PFSK-1 (cell line): ENCODE measurements at regions not wholly inside any gene's neighbourhood (a gene's known extent, or its start where the extent isn't known, plus 50 kb on each side); places are given as distances from the start of the nearest gene placed in this dataset.

Experiments
- FOXP2 ChIP-seq: optimal IDR thresholded peaks from 2 replicates; pipeline ENCODE3; 2011; ENCODE audit warnings: borderline replicate concordance, control low read depth, inconsistent platforms; ENCODE audit not compliant: insufficient read depth; ENCODE audit errors: extremely low read length, extremely low read depth
- POLR2AphosphoS5 ChIP-seq: IDR thresholded peaks from 2 replicates; pipeline ENCODE4 v1.6.1; 2012; ENCODE audit warnings: low read depth, mild to moderate bottlenecking, control low read depth, low read length, moderate library complexity
- SIN3A ChIP-seq: IDR thresholded peaks from 2 replicates; pipeline ENCODE4 v1.6.1; 2012; ENCODE audit warnings: mild to moderate bottlenecking, low read length, moderate library complexity, borderline replicate concordance; ENCODE audit not compliant: insufficient read depth
- TAF1 ChIP-seq: IDR thresholded peaks from 2 replicates; pipeline ENCODE4 v1.6.1; 2012; ENCODE audit warnings: low read length, control low read depth, borderline replicate concordance; ENCODE audit not compliant: insufficient read depth
- TF ChIP-seq, protein P1 (sequence below), 2 experiments: IDR thresholded peaks; 2 replicates each; pipeline versions ENCODE4 v1.6.1 to v1.8.0; 2011 to 2012; ENCODE audit warnings: low read depth in 2 of 2, low read length in 2 of 2, control low read depth in 1 of 2, inconsistent platforms in 1 of 2, mild to moderate bottlenecking in 1 of 2, moderate library complexity in 1 of 2; ENCODE audit not compliant: insufficient read depth in 1 of 2

DNA sequence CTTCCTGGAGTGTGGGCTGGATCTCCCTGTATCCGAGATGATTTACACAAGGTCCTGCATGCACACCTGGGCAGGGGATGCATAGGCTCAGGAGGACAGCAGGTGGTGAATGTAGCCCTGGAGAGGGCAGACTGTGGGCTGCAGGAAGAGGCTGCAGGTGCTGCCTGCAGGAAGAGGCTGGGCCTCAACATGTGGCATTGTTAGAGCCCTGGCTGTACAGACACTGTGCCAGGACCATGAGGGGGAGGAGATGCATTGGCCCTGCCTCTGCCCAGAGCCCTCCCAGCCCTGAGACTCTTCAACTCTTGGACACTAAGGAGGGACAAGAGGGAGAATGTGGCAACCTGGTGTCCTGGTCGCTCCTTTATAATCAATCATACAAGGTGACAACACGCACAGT is 392.8 kb downstream of the TNS1 start:
- no peak for TF ChIP-seq SIN3A
- TF ChIP-seq FOXP2, result no peak
- TF ChIP-seq, protein P1, sequence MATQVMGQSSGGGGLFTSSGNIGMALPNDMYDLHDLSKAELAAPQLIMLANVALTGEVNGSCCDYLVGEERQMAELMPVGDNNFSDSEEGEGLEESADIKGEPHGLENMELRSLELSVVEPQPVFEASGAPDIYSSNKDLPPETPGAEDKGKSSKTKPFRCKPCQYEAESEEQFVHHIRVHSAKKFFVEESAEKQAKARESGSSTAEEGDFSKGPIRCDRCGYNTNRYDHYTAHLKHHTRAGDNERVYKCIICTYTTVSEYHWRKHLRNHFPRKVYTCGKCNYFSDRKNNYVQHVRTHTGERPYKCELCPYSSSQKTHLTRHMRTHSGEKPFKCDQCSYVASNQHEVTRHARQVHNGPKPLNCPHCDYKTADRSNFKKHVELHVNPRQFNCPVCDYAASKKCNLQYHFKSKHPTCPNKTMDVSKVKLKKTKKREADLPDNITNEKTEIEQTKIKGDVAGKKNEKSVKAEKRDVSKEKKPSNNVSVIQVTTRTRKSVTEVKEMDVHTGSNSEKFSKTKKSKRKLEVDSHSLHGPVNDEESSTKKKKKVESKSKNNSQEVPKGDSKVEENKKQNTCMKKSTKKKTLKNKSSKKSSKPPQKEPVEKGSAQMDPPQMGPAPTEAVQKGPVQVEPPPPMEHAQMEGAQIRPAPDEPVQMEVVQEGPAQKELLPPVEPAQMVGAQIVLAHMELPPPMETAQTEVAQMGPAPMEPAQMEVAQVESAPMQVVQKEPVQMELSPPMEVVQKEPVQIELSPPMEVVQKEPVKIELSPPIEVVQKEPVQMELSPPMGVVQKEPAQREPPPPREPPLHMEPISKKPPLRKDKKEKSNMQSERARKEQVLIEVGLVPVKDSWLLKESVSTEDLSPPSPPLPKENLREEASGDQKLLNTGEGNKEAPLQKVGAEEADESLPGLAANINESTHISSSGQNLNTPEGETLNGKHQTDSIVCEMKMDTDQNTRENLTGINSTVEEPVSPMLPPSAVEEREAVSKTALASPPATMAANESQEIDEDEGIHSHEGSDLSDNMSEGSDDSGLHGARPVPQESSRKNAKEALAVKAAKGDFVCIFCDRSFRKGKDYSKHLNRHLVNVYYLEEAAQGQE (IDR thresholded peaks at IDR 0.05; ENCODE audit: insufficient read depth in 1 of 2, low read depth in 2 of 2, low read length in 2 of 2), result no peak
- TF ChIP-seq TAF1, result no peak
- no peak for TF ChIP-seq POLR2AphosphoS5

DNA sequence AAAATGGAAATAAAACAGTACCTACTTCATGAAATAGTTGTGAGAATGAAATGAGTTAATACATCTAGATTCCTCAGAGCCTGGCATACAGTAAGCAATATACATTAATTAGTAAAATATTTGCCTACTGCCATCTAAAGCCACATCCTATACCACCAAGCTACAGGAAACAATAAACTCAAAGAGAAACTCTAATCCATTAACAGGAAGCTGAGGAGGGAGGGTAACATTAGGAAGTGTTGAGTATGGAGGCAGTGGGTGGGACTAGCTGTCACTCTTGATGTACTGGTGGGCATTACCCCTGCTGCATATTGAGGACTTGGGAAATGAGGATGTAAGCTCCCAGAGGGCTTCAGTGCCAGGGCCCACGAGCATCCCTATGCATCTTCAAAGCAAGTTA is 396.5 kb downstream of the TNS1 start:
- TF ChIP-seq TAF1, result no peak
- TF ChIP-seq, protein P1 (IDR thresholded peaks at IDR 0.05; ENCODE audit: insufficient read depth in 1 of 2, low read depth in 2 of 2, low read length in 2 of 2), result no peak

DNA sequence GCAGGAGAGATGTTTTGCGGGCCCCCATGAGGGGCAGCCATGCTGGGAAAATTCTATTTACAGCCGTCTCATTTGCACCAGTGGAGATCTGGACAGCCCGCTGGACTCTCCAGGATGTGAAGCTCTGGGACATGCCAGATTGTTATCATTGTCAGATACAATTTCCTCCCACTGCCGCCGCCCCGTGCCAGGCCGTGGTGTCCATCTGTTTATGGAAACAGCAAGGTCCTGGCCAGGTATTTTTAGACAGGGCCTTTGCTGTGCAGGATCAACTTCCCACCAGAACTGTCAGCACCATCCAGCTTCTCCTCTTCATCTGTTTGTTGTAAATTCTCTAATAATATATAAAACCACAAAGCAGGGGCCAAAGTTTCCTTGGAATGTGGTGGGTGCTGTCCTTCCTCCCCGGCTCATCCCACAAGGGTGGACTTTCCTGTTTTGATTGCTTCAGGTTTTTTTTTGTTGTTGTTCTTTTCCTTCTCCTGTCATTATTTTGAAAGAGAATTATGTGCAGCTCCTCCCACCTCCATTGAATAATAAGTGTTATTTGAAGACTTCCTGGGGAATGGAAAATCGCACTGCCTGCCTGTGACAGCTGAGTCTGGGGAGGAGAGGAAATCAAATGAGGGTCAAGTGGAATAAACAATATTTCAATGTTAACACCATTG is 398.1 kb downstream of the TNS1 start:
- TF ChIP-seq TAF1, result no peak
- TF ChIP-seq, protein P1 (IDR thresholded peaks at IDR 0.05; ENCODE audit: insufficient read depth in 1 of 2, low read depth in 2 of 2, low read length in 2 of 2), result 0 out of 4 replicates have a peak, but pooled peaks of 1 of the 2 experiments have one; percentile 13

DNA sequence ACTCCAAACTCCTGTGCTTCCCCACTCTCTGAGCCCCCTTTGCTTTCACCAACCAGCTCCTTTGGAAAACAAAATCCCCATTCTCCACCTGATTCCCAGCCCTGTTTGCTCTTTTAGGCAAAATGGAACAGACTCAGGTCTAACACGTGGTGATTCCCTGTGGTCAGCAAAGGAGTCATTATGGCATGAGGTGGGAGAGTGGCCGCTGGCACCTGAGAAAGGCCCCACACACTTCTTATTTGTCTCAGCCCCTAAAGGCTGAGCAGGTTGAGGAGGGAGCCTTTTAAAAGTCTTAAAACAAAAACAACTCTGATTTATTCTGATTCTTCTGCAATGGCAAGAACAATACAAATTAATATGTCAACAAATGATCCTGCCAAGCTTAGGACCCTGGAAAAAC is 401.2 kb downstream of the TNS1 start:
- TF ChIP-seq POLR2AphosphoS5 (no peak), TAF1 (no peak), SIN3A (no peak), FOXP2 (no peak)
- TF ChIP-seq, protein P1 (IDR thresholded peaks at IDR 0.05; ENCODE audit: insufficient read depth in 1 of 2, low read depth in 2 of 2, low read length in 2 of 2), result no peak

DNA sequence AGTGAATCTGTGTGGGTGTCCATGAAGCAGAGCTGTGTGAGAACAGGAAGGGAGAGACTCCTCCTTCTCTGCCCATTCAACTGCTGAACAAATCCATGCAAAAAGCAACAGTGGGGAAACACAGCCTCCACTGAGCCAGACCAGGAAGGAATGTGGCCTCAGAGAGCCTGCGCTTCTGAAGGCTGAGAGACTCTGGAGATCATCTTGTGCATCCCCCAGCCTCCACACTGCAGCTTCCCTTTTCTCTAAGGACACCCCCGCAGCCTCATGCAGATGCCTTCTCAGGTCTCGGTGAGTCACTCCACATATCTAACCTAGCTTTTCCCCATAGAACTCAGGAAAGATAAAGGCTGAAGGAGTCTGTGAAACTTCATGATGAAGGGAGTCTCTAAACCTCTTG is 402.9 kb downstream of the TNS1 start:
- TF ChIP-seq SIN3A, result no peak
- no peak for TF ChIP-seq FOXP2

DNA sequence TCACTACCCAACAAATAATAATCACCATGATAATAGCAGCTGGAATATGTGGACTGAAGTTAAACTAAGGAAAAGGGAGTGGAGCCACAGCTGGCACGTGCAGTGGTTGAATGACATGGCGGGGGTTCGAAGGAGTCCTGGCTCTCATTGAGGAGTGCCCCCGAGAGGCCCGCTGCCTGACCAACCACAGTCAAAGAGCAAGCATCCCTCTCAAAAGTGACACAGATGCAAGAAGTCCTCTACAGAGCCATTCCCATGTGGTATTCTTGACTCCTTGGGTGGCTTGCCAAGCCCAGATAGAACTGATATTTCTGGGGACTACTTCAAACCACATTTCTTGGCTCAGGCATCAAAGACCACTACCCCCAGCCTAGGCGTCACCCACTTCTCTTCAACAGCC is 405.1 kb downstream of the TNS1 start:
- TF ChIP-seq, protein P1 (IDR thresholded peaks at IDR 0.05; ENCODE audit: insufficient read depth in 1 of 2, low read depth in 2 of 2, low read length in 2 of 2), result no peak
- no peak for TF ChIP-seq SIN3A
- no peak for TF ChIP-seq POLR2AphosphoS5
- no peak for TF ChIP-seq FOXP2
- TF ChIP-seq TAF1, result no peak
